ENCODE measurements at regions not wholly inside any gene's neighbourhood (a gene's known extent, or its start where the extent isn't known, plus 50 kb on each side); places are given as distances from the start of the nearest gene placed in this dataset.

DNA sequence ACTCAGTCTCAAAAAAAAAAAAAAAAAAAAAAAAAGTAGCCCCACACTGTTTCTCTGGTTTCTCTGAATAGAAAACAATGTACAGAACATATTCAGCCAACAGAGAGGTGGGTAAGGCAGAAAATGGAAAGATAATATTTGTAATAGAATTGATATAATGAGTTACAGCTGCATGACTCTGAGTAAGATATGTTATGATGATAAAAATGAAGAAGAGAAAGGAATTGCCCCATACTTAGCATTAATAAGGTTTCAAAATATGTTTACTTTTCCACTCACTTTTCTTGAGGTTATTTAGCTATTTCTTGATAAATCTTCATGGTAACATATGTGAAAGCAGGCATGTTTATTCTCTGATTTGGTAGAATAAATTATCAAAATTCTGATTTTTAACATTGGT, 100.9 kb upstream of the ROBO2 start:
- TF ChIP-seq, protein P1, sequence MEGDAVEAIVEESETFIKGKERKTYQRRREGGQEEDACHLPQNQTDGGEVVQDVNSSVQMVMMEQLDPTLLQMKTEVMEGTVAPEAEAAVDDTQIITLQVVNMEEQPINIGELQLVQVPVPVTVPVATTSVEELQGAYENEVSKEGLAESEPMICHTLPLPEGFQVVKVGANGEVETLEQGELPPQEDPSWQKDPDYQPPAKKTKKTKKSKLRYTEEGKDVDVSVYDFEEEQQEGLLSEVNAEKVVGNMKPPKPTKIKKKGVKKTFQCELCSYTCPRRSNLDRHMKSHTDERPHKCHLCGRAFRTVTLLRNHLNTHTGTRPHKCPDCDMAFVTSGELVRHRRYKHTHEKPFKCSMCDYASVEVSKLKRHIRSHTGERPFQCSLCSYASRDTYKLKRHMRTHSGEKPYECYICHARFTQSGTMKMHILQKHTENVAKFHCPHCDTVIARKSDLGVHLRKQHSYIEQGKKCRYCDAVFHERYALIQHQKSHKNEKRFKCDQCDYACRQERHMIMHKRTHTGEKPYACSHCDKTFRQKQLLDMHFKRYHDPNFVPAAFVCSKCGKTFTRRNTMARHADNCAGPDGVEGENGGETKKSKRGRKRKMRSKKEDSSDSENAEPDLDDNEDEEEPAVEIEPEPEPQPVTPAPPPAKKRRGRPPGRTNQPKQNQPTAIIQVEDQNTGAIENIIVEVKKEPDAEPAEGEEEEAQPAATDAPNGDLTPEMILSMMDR (IDR thresholded peaks at IDR 0.05) = no peak
- no peak for TF ChIP-seq POLR2A (IDR thresholded peaks at IDR 0.05)

Data from ovary (tissue), 3 donors.